ENCODE measurements at regions not wholly inside any gene's neighbourhood (a gene's known extent, or its start where the extent isn't known, plus 50 kb on each side); places are given as distances from the start of the nearest gene placed in this dataset.

DNA sequence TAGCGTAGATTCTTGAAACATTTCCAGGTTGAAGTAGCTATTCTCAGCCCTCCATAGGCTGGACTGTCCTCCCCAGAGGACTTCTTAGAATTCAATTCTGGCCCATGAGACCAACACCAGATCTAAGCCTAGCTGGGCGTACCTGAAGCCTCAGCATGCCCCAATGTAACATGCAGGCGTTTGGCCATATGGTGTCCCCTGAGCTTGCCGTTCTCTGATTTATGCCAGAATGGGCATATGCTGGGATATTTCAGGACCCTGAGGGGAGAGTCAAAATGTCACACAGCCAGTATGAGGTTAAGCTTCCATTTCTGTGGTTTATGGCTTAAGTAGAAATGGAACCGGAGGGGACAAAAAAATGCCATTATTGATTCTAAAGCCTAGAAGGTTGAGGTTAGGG is 317.7 kb upstream of the OBI1 start (continued):
- TF ChIP-seq ESRRA (CRISPR knock-in tag; IDR thresholded peaks at IDR 0.05; ENCODE audit: borderline replicate concordance) (no peak), PRRX2 (CRISPR knock-in tag; IDR thresholded peaks at IDR 0.05) (no peak), KAT7 (CRISPR knock-in tag; IDR thresholded peaks at IDR 0.05; ENCODE audit: borderline replicate concordance) (no peak)

DNA sequence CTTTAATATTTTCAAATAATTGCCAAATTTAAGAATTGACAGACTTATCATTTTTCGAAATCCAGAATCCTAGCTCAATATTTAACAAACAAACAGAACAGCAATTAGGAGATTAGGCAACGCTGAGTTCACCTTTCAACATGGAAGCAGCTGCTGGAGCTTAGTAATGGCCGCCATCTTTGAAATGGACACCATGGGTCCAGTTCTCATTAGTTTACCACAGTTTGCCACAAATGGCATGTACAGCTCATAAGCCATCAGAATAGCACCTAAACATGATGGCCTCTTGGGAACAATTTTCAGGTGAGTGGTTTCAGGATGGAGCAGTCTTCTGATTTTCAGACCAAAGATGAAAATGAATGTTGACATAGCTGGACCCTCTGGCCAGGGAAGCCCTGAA is 313.6 kb upstream of the OBI1 start:
- DNase-seq (ENCODE audit: low spot score) (no peak), ATAC-seq (no peak)
- ChIA-PET POLR2A (no interaction called here), CTCF (interaction anchor here (1.5 kb wide), 1 partner anchor 184 kb away, joined by 3 read pairs; no protein-coding TSS in a partner anchor)
- Mint-ChIP-seq H3K36me3 (no peaks in the 10 kb centered on the region), H3K4me1 (peaks cover 9% of the 10 kb centered on the region), H3K27ac (no peak overlapping the region), H3K4me3 (no peak overlapping the region), H3K9me3 (no peaks in the 10 kb centered on the region), H3K27me3 (ENCODE audit: low read depth) (no peaks in the 10 kb centered on the region)
- TF ChIP-seq, protein P1, sequence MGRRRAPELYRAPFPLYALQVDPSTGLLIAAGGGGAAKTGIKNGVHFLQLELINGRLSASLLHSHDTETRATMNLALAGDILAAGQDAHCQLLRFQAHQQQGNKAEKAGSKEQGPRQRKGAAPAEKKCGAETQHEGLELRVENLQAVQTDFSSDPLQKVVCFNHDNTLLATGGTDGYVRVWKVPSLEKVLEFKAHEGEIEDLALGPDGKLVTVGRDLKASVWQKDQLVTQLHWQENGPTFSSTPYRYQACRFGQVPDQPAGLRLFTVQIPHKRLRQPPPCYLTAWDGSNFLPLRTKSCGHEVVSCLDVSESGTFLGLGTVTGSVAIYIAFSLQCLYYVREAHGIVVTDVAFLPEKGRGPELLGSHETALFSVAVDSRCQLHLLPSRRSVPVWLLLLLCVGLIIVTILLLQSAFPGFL (CRISPR knock-in tag; IDR thresholded peaks at IDR 0.05; ENCODE audit: borderline replicate concordance): no peak
- TF ChIP-seq ZNF138 (CRISPR knock-in tag; conservative IDR thresholded peaks at IDR 0.05) (no peak), FOXK1 (CRISPR knock-in tag; IDR thresholded peaks at IDR 0.05) (no peak), ZNF396 (CRISPR knock-in tag; IDR thresholded peaks at IDR 0.05; ENCODE audit: borderline replicate concordance) (no peak)
- TF ChIP-seq, protein P2, sequence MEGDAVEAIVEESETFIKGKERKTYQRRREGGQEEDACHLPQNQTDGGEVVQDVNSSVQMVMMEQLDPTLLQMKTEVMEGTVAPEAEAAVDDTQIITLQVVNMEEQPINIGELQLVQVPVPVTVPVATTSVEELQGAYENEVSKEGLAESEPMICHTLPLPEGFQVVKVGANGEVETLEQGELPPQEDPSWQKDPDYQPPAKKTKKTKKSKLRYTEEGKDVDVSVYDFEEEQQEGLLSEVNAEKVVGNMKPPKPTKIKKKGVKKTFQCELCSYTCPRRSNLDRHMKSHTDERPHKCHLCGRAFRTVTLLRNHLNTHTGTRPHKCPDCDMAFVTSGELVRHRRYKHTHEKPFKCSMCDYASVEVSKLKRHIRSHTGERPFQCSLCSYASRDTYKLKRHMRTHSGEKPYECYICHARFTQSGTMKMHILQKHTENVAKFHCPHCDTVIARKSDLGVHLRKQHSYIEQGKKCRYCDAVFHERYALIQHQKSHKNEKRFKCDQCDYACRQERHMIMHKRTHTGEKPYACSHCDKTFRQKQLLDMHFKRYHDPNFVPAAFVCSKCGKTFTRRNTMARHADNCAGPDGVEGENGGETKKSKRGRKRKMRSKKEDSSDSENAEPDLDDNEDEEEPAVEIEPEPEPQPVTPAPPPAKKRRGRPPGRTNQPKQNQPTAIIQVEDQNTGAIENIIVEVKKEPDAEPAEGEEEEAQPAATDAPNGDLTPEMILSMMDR (IDR thresholded peaks at IDR 0.05): no peak

DNA sequence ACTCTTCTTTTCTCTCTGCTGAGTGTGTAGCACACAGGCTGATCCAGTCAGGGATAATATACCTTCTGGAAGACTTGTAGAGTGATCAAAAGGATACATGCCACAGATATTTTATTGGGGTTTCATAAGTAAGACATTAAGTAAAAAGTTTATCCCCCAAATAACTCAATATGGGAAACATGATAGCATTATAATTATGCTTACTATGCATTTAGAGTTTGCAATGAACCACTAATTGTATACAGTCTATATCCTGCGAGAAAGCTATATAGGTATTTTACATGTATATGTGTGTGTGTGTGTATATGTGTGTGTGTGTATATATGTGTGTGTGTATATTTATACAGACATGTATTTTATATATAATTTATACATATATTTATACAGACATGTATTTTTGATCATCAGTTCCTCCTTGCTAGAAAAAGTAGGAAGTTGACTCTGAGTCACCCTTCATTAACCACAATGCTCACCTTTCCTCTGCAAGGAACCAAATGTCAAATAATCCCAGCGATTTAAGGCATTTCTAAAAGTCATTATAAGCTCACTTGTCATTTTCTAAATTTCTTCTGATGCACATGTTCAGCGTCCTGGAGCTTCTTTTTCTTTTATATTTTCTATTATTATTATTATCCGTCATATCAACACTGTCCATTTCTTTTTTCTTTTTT is 312.5 kb upstream of the OBI1 start:
- H3K4me1 Mint-ChIP-seq: peaks cover 9% of the 10 kb centered on the region
- H3K27me3 Mint-ChIP-seq (ENCODE audit: low read depth): no peaks in the 10 kb centered on the region
- H3K4me3 Mint-ChIP-seq: no peak overlapping the region
- CTCF ChIA-PET: interaction anchor here (0.6 kb wide), 1 partner anchor 325 kb away, joined by 3 read pairs; no protein-coding TSS in a partner anchor
- no peaks in the 10 kb centered on the region for H3K36me3 Mint-ChIP-seq
- DNase-seq (ENCODE audit: low spot score) (no peak), ATAC-seq (no peak)
- POLR2A ChIA-PET: interaction anchor here (0.7 kb wide), 1 partner anchor 1334 kb away, joined by 3 read pairs; no protein-coding TSS in a partner anchor
- H3K27ac Mint-ChIP-seq: no peak overlapping the region
- no peaks in the 10 kb centered on the region for H3K9me3 Mint-ChIP-seq
- TF ChIP-seq RORB (CRISPR knock-in tag; IDR thresholded peaks at IDR 0.05) (no peak), TEAD1 (CRISPR knock-in tag; IDR thresholded peaks at IDR 0.05) (no peak), HMGA2 (CRISPR knock-in tag; IDR thresholded peaks at IDR 0.05) (no peak)
- TF ChIP-seq, protein P3, sequence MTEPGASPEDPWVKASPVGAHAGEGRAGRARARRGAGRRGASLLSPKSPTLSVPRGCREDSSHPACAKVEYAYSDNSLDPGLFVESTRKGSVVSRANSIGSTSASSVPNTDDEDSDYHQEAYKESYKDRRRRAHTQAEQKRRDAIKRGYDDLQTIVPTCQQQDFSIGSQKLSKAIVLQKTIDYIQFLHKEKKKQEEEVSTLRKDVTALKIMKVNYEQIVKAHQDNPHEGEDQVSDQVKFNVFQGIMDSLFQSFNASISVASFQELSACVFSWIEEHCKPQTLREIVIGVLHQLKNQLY (CRISPR knock-in tag; IDR thresholded peaks at IDR 0.05): no peak

DNA sequence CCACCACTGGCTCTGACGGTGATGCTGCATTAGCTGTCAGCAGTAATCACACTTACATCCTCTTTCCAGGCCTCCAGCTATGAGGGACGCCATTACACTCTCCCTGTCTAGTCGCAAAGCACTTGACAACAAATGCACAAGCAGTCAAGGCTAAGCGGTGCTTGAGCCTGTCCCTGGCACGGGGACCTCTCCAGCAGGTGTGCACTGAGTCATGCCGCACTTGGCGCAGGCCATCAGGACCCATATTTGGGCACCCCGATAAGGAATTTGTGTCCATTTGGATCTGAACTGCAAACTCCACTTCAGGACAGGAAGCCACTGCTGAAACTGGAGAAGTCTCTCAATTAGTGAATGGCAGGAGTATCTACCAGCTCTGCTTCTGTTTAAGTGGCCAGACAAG is 301.9 kb upstream of the OBI1 start:
- ChIA-PET CTCF (interaction anchor here (1.2 kb wide), 1 partner anchor 18 kb away, joined by 3 read pairs; no protein-coding TSS in a partner anchor), POLR2A (no interaction called here)
- no peaks in the 10 kb centered on the region for H3K36me3 Mint-ChIP-seq
- ATAC-seq: no peak
- no peak overlapping the region for H3K4me3 Mint-ChIP-seq
- peaks cover 5% of the 10 kb centered on the region for H3K4me1 Mint-ChIP-seq
- no peak for DNase-seq (ENCODE audit: low spot score)
- peak overlapping the region; percentile 31; the same call in 1 of the 2 replicates for H3K27ac Mint-ChIP-seq
- no peaks in the 10 kb centered on the region for H3K9me3 Mint-ChIP-seq
- no peaks in the 10 kb centered on the region for H3K27me3 Mint-ChIP-seq (ENCODE audit: low read depth)
- TF ChIP-seq CBFB (CRISPR knock-in tag; IDR thresholded peaks at IDR 0.05; ENCODE audit: low read depth): no peak
- no peak for TF ChIP-seq RELA (CRISPR knock-in tag; IDR thresholded peaks at IDR 0.05; ENCODE audit: borderline replicate concordance)

DNA sequence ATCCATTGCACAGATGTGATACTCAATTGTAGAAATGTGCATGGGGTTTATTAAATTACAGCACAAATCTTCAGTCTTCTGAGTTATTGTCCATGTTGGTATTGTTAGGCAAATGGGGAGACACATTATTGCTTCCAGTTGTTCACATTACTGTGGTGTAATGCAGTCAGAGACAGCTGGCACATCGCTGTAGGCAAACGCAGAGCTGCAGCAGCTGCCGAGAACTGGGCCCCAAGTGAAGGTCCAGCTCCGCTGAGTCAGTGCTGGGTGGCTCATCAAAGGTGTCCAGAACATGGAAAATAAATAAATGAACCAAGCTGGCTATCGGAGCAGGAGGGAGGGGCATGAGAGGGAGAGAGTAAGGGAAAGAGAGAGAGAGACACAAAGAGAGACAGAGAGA is 299.1 kb upstream of the OBI1 start:
- H3K27me3 Mint-ChIP-seq (ENCODE audit: low read depth): no peaks in the 10 kb centered on the region
- no peaks in the 10 kb centered on the region for H3K36me3 Mint-ChIP-seq

More for the DNA sequence above, 299.1 kb upstream of the OBI1 start:
- POLR2A ChIA-PET: no interaction called here
- Mint-ChIP-seq H3K4me1 (peaks cover 5% of the 10 kb centered on the region), H3K9me3 (no peaks in the 10 kb centered on the region), H3K4me3 (no peak overlapping the region), H3K27ac (no peak overlapping the region)
- no peak for TF ChIP-seq GRHL2 (CRISPR knock-in tag; IDR thresholded peaks at IDR 0.05; ENCODE audit: insufficient replicate concordance, severe bottlenecking)
- TF ChIP-seq, protein P4, sequence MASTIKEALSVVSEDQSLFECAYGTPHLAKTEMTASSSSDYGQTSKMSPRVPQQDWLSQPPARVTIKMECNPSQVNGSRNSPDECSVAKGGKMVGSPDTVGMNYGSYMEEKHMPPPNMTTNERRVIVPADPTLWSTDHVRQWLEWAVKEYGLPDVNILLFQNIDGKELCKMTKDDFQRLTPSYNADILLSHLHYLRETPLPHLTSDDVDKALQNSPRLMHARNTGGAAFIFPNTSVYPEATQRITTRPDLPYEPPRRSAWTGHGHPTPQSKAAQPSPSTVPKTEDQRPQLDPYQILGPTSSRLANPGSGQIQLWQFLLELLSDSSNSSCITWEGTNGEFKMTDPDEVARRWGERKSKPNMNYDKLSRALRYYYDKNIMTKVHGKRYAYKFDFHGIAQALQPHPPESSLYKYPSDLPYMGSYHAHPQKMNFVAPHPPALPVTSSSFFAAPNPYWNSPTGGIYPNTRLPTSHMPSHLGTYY (CRISPR knock-in tag; IDR thresholded peaks at IDR 0.05): no peak
- DNase-seq (ENCODE audit: low spot score): no peak
- CTCF ChIA-PET: no interaction called here
- no peak for ATAC-seq
